ENCODE measurements at regions not wholly inside any gene's neighbourhood (a gene's known extent, or its start where the extent isn't known, plus 50 kb on each side); places are given as distances from the start of the nearest gene placed in this dataset.

DNA sequence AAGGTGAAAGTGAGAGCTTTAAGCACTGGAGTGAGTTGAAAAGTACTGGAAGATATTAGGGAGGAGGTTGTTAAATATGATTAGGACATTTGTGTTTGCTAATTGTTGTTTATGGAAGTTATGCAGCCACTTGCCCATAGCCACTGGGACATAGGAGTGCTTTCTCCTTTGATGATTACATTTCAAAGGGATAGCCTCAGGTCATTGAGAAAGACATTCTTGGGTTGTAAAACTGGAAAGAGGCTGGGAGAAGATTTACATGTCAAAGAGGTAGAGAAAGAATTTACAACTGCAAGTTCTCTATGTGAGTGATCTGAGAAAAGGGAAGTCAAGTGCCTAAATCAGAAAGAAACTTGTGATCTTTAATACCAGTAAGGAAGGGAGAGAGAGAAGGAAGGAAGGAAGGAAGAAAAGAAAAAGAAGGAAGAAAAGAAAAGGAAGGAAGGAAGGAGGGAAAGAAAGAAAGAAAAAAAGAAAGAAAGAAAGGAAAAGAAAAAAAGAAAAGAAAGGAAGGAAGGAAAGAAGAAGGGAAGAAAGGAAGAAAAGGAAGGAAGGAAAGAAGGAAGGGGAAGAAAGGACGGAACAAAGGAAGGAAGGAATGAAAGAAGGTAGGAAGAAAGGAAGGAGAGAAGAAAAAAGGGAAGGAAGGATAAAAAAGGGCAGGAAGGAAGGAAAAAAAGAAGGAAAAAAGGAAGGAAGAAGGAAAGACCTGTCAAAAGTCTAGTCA lies 284.6 kb upstream of the DPYD start:
- peak; percentile 1 for DNase-seq
- no peak overlapping the region for H3K4me3 ChIP-seq (ENCODE audit: insufficient read depth, low read depth, low read length)
- H3K27me3 ChIP-seq (ENCODE audit: control insufficient read depth, insufficient read depth, low read length) = peaks cover 57% of the 10 kb centered on the region
- no peaks in the 10 kb centered on the region for H3K36me3 ChIP-seq (replicated peaks; ENCODE audit: control insufficient read depth, insufficient read depth, low read length)

DNA sequence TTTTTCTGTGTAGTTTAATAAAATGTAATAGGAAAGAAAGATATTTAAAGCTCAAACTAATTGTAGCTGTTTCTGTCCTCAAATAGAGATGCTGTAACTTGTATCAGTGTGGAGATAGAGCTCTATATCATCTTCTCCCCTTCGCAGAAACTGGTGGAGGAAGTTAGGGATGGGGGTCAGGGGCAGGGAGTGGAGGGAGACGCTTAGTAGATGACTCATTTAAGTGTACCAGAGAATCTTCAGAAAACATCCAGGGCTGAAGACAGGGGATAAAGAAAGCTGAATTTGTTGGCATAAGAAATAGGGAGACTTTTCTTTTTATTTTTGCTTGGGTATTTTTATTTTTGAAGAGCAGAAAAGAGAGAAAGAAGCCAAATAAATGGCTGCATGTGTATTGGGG lies 282.6 kb upstream of the DPYD start:
- no peak overlapping the region for H3K4me3 ChIP-seq (ENCODE audit: insufficient read depth, low read depth, low read length)
- no peak for DNase-seq
- H3K36me3 ChIP-seq (replicated peaks; ENCODE audit: control insufficient read depth, insufficient read depth, low read length) = no peaks in the 10 kb centered on the region
- H3K27me3 ChIP-seq (ENCODE audit: control insufficient read depth, insufficient read depth, low read length) = peaks cover 55% of the 10 kb centered on the region

DNA sequence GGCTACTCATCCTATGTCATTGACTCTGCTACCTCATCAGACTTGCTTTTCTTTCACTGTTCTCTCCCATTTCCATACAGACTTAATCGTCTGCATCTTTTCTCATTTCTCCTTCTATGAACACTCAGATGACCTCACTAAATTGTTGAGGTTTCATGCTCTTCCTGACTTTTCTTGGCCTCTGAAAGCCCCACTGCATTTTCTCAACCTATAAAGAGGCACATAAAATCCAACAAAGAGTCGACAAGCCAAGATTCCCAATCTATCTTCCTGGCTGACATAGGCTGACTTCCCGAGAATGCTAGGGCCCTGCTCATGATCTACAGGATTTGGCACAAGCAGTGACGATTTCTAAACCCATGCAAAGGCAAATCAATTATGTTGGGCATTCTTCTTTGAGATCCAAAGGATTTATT lies 280.8 kb upstream of the DPYD start:
- no peak overlapping the region for H3K4me3 ChIP-seq (ENCODE audit: insufficient read depth, low read depth, low read length)
- peaks cover 48% of the 10 kb centered on the region for H3K27me3 ChIP-seq (ENCODE audit: control insufficient read depth, insufficient read depth, low read length)
- no peak for DNase-seq
- H3K36me3 ChIP-seq (replicated peaks; ENCODE audit: control insufficient read depth, insufficient read depth, low read length) = no peaks in the 10 kb centered on the region

DNA sequence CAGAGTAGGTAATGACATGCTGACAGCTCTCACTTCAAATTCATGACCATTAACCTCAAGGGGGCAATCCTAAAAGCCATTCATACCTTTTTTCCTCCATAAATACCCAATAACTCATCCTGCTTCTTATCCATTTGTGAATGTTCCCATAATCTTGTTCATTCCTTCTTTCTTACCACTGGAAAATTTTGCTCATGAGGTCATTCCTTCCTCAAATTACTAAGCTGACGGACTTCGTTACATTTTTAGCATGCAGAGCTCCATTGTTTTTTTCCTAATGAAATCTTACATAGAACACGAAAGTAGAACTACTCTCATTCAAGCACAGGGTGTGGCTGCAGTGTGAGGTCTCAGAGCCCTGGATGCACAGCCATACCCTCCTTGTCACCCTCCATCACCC lies 276.5 kb upstream of the DPYD start:
- Histone ChIP-seq H3K4me3 (ENCODE audit: insufficient read depth, low read depth, low read length) (no peak overlapping the region), H3K27me3 (ENCODE audit: control insufficient read depth, insufficient read depth, low read length) (peaks cover 11% of the 10 kb centered on the region), H3K36me3 (replicated peaks; ENCODE audit: control insufficient read depth, insufficient read depth, low read length) (no peaks in the 10 kb centered on the region)
- DNase-seq = no peak

DNA sequence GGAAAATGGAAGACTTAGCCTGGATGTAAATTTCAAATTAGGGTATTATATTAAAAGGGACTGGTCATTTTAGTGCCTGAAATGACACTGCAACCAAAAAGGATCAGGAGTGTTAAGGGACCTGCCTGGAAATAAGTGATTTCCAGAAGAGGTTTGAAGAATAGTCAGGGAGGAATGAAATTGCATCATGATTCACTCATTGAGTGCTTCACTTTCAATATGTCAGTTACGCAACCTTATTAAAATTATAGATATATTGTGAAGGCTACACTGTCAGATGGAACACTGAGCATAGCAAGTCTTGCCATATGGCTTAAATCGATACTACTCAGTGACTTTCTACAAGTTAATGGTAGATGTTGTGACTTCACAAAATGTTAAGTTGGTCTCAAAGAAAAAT lies 275.2 kb upstream of the DPYD start:
- Histone ChIP-seq H3K4me3 (ENCODE audit: insufficient read depth, low read depth, low read length) (no peak overlapping the region), H3K27me3 (ENCODE audit: control insufficient read depth, insufficient read depth, low read length) (no peaks in the 10 kb centered on the region; the same call in 1 of the 2 replicates), H3K36me3 (replicated peaks; ENCODE audit: control insufficient read depth, insufficient read depth, low read length) (no peaks in the 10 kb centered on the region)
- no peak for DNase-seq

DNA sequence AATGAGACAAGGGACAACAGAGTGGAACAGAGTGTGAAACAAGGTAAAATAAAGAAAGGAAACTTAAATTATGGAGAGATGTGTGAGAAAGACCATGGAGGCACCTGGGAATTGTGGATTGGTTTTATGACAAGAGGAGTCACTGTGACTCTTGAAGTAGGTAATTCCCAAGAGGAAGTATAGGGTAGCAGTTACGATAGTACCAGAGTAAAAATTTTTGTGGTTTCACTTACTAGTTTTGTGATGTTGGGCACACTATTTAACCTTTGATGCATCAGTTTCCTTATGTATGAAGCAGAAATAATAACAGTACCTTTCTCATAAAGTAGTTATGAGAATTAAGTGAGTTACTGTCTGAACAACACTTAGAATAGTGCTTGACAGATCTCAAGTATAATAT lies 267.9 kb upstream of the DPYD start:
- no peak for DNase-seq
- H3K27me3 ChIP-seq (ENCODE audit: control insufficient read depth, insufficient read depth, low read length) = no peaks in the 10 kb centered on the region
- no peak overlapping the region for H3K4me3 ChIP-seq (ENCODE audit: insufficient read depth, low read depth, low read length)
- H3K36me3 ChIP-seq (replicated peaks; ENCODE audit: control insufficient read depth, insufficient read depth, low read length) = no peaks in the 10 kb centered on the region

GRCh38 chr1:98184856-98185255 lies 264.0 kb upstream of the DPYD start:
- no peak for DNase-seq
- no peaks in the 10 kb centered on the region for H3K27me3 ChIP-seq (ENCODE audit: control insufficient read depth, insufficient read depth, low read length)
- H3K36me3 ChIP-seq (replicated peaks; ENCODE audit: control insufficient read depth, insufficient read depth, low read length) = no peaks in the 10 kb centered on the region
- no peak overlapping the region for H3K4me3 ChIP-seq (ENCODE audit: insufficient read depth, low read depth, low read length)

DNA sequence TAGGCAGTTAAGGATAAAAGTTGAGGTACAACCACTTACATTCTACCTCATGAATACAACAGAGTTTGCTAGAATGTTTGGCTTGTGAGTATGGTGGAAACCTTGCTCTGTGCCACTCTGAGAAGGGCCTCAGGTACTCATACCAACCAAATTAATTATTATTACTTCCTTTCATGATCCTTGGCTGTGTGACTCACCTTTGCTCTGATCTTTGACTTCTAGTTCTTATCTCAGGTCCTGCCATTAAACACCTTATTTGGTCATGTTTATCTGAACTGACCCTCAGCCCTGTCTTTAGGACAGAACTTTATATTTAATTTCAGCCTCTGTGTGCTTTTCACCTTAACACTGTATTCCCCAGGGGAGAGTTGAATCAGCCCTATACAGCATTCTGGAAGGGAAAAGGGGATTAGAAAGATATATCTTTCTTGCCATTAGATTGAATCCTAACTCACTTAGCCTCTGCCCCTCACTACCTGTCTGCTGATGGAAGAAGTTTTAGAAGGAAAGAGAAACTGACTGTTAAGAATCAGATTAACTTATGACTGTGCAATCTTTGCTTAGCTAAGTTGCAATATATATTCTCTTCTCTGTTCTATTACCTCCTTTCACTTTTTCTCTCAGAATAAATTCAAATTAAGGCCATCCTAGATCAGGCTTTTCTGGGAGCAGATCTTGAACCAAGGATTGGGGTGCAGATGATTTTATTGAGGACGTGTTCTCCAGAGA lies 260.4 kb upstream of the DPYD start:
- Histone ChIP-seq H3K36me3 (replicated peaks; ENCODE audit: control insufficient read depth, insufficient read depth, low read length) (no peaks in the 10 kb centered on the region), H3K27me3 (ENCODE audit: control insufficient read depth, insufficient read depth, low read length) (no peaks in the 10 kb centered on the region), H3K4me3 (ENCODE audit: insufficient read depth, low read depth, low read length) (no peak overlapping the region)
- no peak for DNase-seq

GRCh38 chr1:98179151-98179773 lies 258.4 kb upstream of the DPYD start:
- H3K4me3 ChIP-seq (ENCODE audit: insufficient read depth, low read depth, low read length) = no peak overlapping the region

DNA sequence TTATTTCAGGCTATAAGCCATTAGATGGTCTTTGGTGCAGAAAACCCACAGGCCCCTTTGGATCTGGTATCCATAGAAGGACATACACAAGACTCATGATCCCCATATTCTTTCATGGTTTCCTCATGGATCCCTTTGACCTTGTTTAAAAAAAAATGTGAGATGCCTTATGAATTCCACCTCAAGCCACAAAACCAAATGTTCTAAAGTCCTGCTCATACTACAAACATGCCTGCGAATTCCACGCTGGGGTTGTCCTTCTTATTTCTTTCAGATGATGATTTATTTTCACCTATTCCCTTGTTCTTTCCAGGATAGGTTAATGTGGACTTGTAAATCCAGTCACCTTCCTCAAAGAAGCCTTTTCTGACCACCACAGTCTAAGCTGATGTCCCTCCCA lies 256.9 kb upstream of the DPYD start:
- H3K4me3 ChIP-seq (ENCODE audit: insufficient read depth, low read depth, low read length) = no peak overlapping the region
- H3K36me3 ChIP-seq (replicated peaks; ENCODE audit: control insufficient read depth, insufficient read depth, low read length) = no peaks in the 10 kb centered on the region
- DNase-seq = no peak

More at GRCh38 chr1:98179151-98179773, 258.4 kb upstream of the DPYD start:
- no peaks in the 10 kb centered on the region for H3K36me3 ChIP-seq (replicated peaks; ENCODE audit: control insufficient read depth, insufficient read depth, low read length)
- H3K27me3 ChIP-seq (ENCODE audit: control insufficient read depth, insufficient read depth, low read length) = no peaks in the 10 kb centered on the region
- DNase-seq = no peak

DNA sequence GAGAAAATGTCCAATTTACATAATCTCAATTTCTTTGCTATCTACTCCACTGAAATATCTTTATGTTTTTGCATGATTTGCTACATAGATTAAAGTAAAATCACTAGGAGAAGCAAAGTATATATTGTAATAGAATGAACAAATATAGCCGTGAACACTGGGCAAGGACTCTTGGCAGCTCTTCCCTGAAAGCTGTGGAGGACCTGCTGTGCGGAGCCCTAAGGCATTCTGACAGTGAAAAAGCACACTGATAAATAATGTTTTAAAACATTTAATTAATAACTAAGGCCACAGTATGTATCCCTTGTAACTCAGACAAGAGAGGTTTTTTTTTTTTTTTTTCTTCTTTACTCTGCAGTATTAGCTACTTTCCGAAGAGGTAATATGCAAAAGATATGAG lies 256.1 kb upstream of the DPYD start:
- Histone ChIP-seq H3K36me3 (replicated peaks; ENCODE audit: control insufficient read depth, insufficient read depth, low read length) (no peaks in the 10 kb centered on the region), H3K27me3 (ENCODE audit: control insufficient read depth, insufficient read depth, low read length) (no peaks in the 10 kb centered on the region), H3K4me3 (ENCODE audit: insufficient read depth, low read depth, low read length) (no peak overlapping the region)
- no peak for DNase-seq

More for the DNA sequence above, 256.9 kb upstream of the DPYD start:
- no peaks in the 10 kb centered on the region for H3K27me3 ChIP-seq (ENCODE audit: control insufficient read depth, insufficient read depth, low read length)

- Histone ChIP-seq H3K4me3 (ENCODE audit: insufficient read depth, low read depth, low read length) (no peak overlapping the region), H3K27me3 (ENCODE audit: control insufficient read depth, insufficient read depth, low read length) (no peaks in the 10 kb centered on the region), H3K36me3 (replicated peaks; ENCODE audit: control insufficient read depth, insufficient read depth, low read length) (no peaks in the 10 kb centered on the region)
- DNase-seq = no peak
These were observed 255.6 kb upstream of the DPYD start for GRCh38 chr1:98176414-98176813.

DNA sequence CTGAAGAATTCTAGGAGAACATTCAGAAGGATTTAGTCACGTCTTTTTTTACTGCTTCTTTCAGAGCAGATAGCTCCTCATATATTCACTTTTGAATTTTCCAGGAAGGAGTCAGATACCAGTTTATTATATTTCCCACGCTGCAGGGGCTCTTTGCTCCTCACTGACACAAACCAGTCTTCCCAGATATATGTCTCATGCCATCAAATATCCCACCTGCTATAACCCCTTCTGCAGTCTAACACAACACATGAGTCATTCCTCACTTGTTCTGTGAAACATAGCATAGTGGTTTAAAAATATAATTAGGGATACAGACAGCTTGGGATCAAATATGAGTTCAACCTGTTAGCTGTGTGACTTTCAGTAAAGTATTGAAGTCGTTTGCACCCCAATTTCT lies 251.7 kb upstream of the DPYD start:
- no peaks in the 10 kb centered on the region for H3K36me3 ChIP-seq (replicated peaks; ENCODE audit: control insufficient read depth, insufficient read depth, low read length)
- H3K27me3 ChIP-seq (ENCODE audit: control insufficient read depth, insufficient read depth, low read length) = no peaks in the 10 kb centered on the region
- no peak for DNase-seq
- no peak overlapping the region for H3K4me3 ChIP-seq (ENCODE audit: insufficient read depth, low read depth, low read length)

GRCh38 chr1:98172022-98172421 lies 251.2 kb upstream of the DPYD start:
- DNase-seq = no peak
- Histone ChIP-seq H3K36me3 (replicated peaks; ENCODE audit: control insufficient read depth, insufficient read depth, low read length) (no peaks in the 10 kb centered on the region), H3K27me3 (ENCODE audit: control insufficient read depth, insufficient read depth, low read length) (no peaks in the 10 kb centered on the region), H3K4me3 (ENCODE audit: insufficient read depth, low read depth, low read length) (no peak overlapping the region)

DNA sequence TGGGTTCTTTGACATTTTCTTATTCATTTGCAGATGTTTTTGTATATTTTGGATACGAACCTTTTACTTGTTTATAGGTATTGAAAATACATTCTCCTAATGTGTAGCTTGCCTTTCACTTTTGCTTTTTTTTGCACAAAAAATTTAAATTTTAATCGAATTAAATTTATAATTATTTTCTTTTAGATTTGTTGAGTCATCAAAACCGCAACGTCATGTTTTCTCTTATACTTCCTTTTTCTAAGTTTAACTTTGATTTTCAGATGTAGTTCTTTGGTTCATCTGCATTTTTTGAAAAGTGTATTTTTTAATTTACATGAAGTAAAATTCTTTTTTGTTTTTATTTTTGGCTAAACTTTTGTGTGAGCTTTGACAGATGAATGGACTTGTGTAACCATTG lies 243.7 kb upstream of the DPYD start:
- Histone ChIP-seq H3K36me3 (replicated peaks; ENCODE audit: control insufficient read depth, insufficient read depth, low read length) (no peaks in the 10 kb centered on the region), H3K4me3 (ENCODE audit: insufficient read depth, low read depth, low read length) (no peak overlapping the region), H3K27me3 (ENCODE audit: control insufficient read depth, insufficient read depth, low read length) (no peaks in the 10 kb centered on the region)
- no peak for DNase-seq
